IMR-90 (cell line): ENCODE measurements at regions not wholly inside any gene's neighbourhood (a gene's known extent, or its start where the extent isn't known, plus 50 kb on each side); places are given as distances from the start of the nearest gene placed in this dataset.

Source experiments
- CTCF ChIP-seq: conservative IDR thresholded peaks from 2 replicates; pipeline ENCODE4 v1.5.1; 2012; ENCODE audit warnings: mild to moderate bottlenecking, low read depth, low read length, improper control_type of control experiment
- MAFK ChIP-seq: IDR thresholded peaks from 2 replicates; pipeline ENCODE4 v1.6.1; 2012; ENCODE audit warnings: low read depth, low read length, improper control_type of control experiment
- POLR2A ChIP-seq: IDR thresholded peaks from 2 replicates; pipeline ENCODE4 v1.6.1; 2012; ENCODE audit warnings: mild to moderate bottlenecking, low read depth, low read length
- RAD21 ChIP-seq: IDR thresholded peaks from 2 replicates; pipeline ENCODE4 v1.6.1; 2012; ENCODE audit warnings: low read length, improper control_type of control experiment

- TF ChIP-seq CTCF (no peak), RAD21 (no peak), MAFK (no peak), POLR2A (no peak)
Observed at GRCh38 chr2:12827721-12828120, 111.0 kb downstream of the TRIB2 start.
